HepG2 (cell line): ENCODE measurements at regions not wholly inside any gene's neighbourhood (a gene's known extent, or its start where the extent isn't known, plus 50 kb on each side); places are given as distances from the start of the nearest gene placed in this dataset.

Experiments
- ATAC-seq: fragments of 200-7000 bp; cut with Tn5 transposase; 3 replicates; pipeline ENCODE4 v1.9.1; 2020; ENCODE audit warnings: mild to moderate bottlenecking, moderate library complexity
- BruUV-seq: library from RNA; stranded (reverse); fragments of 400-500 nt; replicated peaks from 2 replicates; lab custom pipeline; 2021; lab: Mats Ljungman, UMichigan
- CTCF ChIA-PET: fragments of 300-600 bp; formaldehyde crosslinking; extraction: SDS; loops from one replicate; lab custom pipeline; 2021; ENCODE audit warnings: low total read pairs, inconsistent platforms, low intra/inter-chr PET ratio; lab: Yijun Ruan, JAX
- POLR2A ChIA-PET: fragments of 350-600 bp; sonication (Branson Sonifier 250); formaldehyde crosslinking; loops from one replicate; lab custom pipeline; 2020; ENCODE audit warnings: antibody characterized with exemption, inconsistent platforms; lab: Yijun Ruan, JAX
- DNase-seq: peaks from one replicate; pipeline ENCODE4 v3.0.0-alpha.2; 2015; ENCODE audit warnings: low spot score
- FAIRE-seq: peaks from 3 replicates; lab custom pipeline; 2011; peaks lifted over from hg19 to GRCh38; lab: Jason Lieb, UNC
- H2AFZ ChIP-seq: one replicate; pipeline ENCODE4 v1.6.1; 2011; ENCODE audit warnings: low read length, inconsistent platforms
- H3K27ac ChIP-seq: fragments of 300-600 bp; 3 replicates; pipeline ENCODE4 v1.8.0; 2011; ENCODE audit warnings: mixed run types, mild to moderate bottlenecking, mixed read lengths, low read length, inconsistent platforms; ENCODE audit not compliant: insufficient read depth; ENCODE audit errors: extremely low read length
- H3K27me3 ChIP-seq, 2 experiments: fragments of 200-600 bp in 1 of 2; 2 replicates in 1 of 2; 3 replicates in 1 of 2; pipeline versions ENCODE4 v1.6.0 to v1.8.0; 2011; ENCODE audit warnings: low read length in 2 of 2, mild to moderate bottlenecking in 2 of 2, moderate library complexity in 2 of 2, inconsistent platforms in 1 of 2; ENCODE audit not compliant: insufficient read depth in 2 of 2, control insufficient read depth in 1 of 2
- H3K36me3 ChIP-seq, 2 experiments: fragments of 200-600 bp in 1 of 2; replicated peaks in 1 of 2; 2 replicates in 1 of 2; 3 replicates in 1 of 2; pipeline versions ENCODE4 v1.5.1 to v1.8.0; 2011; ENCODE audit warnings: low read length in 2 of 2, inconsistent platforms in 1 of 2; ENCODE audit not compliant: insufficient read depth in 2 of 2, control insufficient read depth in 1 of 2
- H3K4me1 ChIP-seq: 2 replicates; pipeline ENCODE4 v1.5.1; 2012; ENCODE audit warnings: low read length, inconsistent platforms; ENCODE audit not compliant: insufficient read depth
- H3K4me2 ChIP-seq: 2 replicates; pipeline ENCODE4 v1.6.0; 2011; ENCODE audit warnings: low read depth, low read length, inconsistent platforms
- H3K4me3 ChIP-seq, 3 experiments: fragments of 200-600 bp in 1 of 3; sonication (generic), shearing (Covaris generic) in 1 of 3; replicated peaks in 1 of 3; 2 replicates each; pipeline ENCODE4 v1.5.1; 2011 to 2016; ENCODE audit warnings: low read length in 3 of 3, inconsistent platforms in 2 of 3, low read depth in 2 of 3, mild to moderate bottlenecking in 2 of 3, control low read depth in 1 of 3, mixed read lengths in 1 of 3; ENCODE audit not compliant: insufficient read depth in 1 of 3
- H3K79me2 ChIP-seq: one replicate; pipeline ENCODE4 v1.6.1; 2011; ENCODE audit warnings: low read length, inconsistent platforms; ENCODE audit not compliant: insufficient read depth
- H3K9ac ChIP-seq: 2 replicates; pipeline ENCODE4 v1.6.0; 2011; ENCODE audit warnings: mild to moderate bottlenecking, low read depth, low read length, inconsistent platforms; ENCODE audit not compliant: insufficient read depth
- H3K9me3 ChIP-seq: 2 replicates; pipeline ENCODE4 v1.5.1; 2012; ENCODE audit warnings: mild to moderate bottlenecking, low read length
- H4K20me1 ChIP-seq: 2 replicates; pipeline ENCODE4 v1.6.0; 2011; ENCODE audit warnings: inconsistent platforms, mild to moderate bottlenecking, low read length, moderate library complexity; ENCODE audit not compliant: insufficient read depth
- ATF1 ChIP-seq: IDR thresholded peaks from 2 replicates; pipeline ENCODE4 v1.6.1; 2016; ENCODE audit warnings: mild to moderate bottlenecking, control low read depth
- ETV6 ChIP-seq: sonication (generic); formaldehyde crosslinking; conservative IDR thresholded peaks from 2 replicates; pipeline ENCODE4 v1.4.0; 2020; ENCODE audit warnings: missing genetic modification reagents
- HHEX ChIP-seq: IDR thresholded peaks from 2 replicates; pipeline ENCODE4 v1.6.1; 2016; ENCODE audit warnings: control low read depth
- ISX ChIP-seq: sonication (generic); formaldehyde crosslinking; conservative IDR thresholded peaks from 2 replicates; pipeline ENCODE4 v1.5.0; 2020; ENCODE audit warnings: missing genetic modification reagents
- MZF1 ChIP-seq: sonication (generic); formaldehyde crosslinking; IDR thresholded peaks from 2 replicates; pipeline ENCODE4 v1.8.1; 2023; ENCODE audit warnings: mild to moderate bottlenecking, missing genetic modification reagents, borderline replicate concordance
- SMAD3 ChIP-seq: sonication (generic); formaldehyde crosslinking; IDR thresholded peaks from 2 replicates; pipeline ENCODE4 v1.4.0; 2020; ENCODE audit warnings: missing genetic modification reagents
- ZNF446 ChIP-seq: sonication (generic); formaldehyde crosslinking; IDR thresholded peaks from 2 replicates; pipeline ENCODE4 v1.5.0; 2020; ENCODE audit warnings: mild to moderate bottlenecking, missing genetic modification reagents
- ZNF468 ChIP-seq: sonication (generic); formaldehyde crosslinking; IDR thresholded peaks from 2 replicates; pipeline ENCODE4 v1.8.0; 2022; ENCODE audit warnings: mild to moderate bottlenecking, moderate library complexity, missing genetic modification reagents
- WGBS: methylation state at CpG from one replicate; pipeline ENCODE4 v1.1.6; 2017; ENCODE audit warnings: low lambda C conversion rate; 5-methylcytosine and 5-hydroxymethylcytosine counted together
- in situ Hi-C: cut with HindIII; loops from 2 replicates; pipeline ENCODE4 v1.10.0; 2017; ENCODE audit warnings: low pct_unique_long_range_greater_than_20kb; ENCODE audit not compliant: extremely low pct_ligation_motif_present
- intact Hi-C: fragments of 100-400 bp; cut with micrococcal nuclease; formaldehyde crosslinking; loops from one replicate; pipeline ENCODE4 v1.10.0; 2022; ENCODE audit not compliant: unreplicated experiment
- TF ChIP-seq, protein P1 (sequence below): sonication (generic); formaldehyde crosslinking; IDR thresholded peaks from 2 replicates; pipeline ENCODE4 v1.4.0; 2020; ENCODE audit warnings: missing genetic modification reagents
- TF ChIP-seq, protein P2 (sequence below): sonication (generic); formaldehyde crosslinking; IDR thresholded peaks from 2 replicates; pipeline ENCODE4 v1.9.0; 2021; ENCODE audit warnings: missing genetic modification reagents, mild to moderate bottlenecking, borderline replicate concordance
- TF ChIP-seq, protein P3 (sequence below): sonication (generic); formaldehyde crosslinking; IDR thresholded peaks from 2 replicates; pipeline ENCODE4 v1.5.0; 2020; ENCODE audit warnings: missing genetic modification reagents
- TF ChIP-seq, protein P4 (sequence below): sonication (generic); formaldehyde crosslinking; IDR thresholded peaks from 2 replicates; pipeline ENCODE4 v1.8.1; 2022; ENCODE audit warnings: low read depth, mild to moderate bottlenecking, missing genetic modification reagents
- TF ChIP-seq, protein P5 (sequence below): sonication (generic); formaldehyde crosslinking; IDR thresholded peaks from 2 replicates; pipeline ENCODE4 v1.8.0; 2022; ENCODE audit warnings: mild to moderate bottlenecking, missing genetic modification reagents, borderline replicate concordance
- TF ChIP-seq, protein P6 (sequence below): sonication (generic); formaldehyde crosslinking; IDR thresholded peaks from 2 replicates; pipeline ENCODE4 v1.9.0; 2021; ENCODE audit warnings: missing genetic modification reagents, borderline replicate concordance

DNA sequence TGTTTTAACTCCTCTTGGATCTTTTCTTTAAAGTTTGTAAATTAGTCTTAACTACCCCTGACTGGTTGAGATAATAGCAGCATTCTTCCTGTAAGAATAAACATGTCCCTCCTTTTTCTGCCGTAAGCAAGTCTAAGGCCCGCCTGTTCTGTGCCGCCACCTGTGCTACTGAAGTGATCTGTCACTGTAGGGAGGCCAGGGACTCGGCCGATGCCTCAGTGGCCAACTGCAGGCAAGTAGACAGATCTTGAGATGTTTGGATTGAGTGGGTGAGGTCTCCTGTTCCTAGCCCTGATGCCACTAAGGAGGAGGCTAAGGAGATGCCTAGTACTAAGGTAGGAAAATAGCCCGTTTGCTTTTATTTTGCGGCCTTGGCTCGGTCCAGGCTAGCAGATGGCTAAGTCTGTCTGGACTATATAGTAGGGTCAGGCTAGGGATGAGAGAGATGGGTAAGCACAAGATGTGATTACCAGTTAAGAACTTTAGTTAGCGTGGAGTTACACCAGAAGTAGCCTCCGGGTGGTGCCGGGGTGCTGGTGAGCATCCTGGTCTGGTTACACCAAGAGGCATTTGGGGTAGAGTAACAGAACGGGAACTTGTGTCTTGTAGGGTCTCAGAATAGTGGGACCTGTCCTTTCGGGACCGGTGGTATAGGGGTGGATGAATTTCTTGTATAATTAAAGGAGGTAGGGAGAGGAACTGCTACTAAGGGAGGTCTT, 584.2 kb downstream of the SUCLG1 start:
- H3K79me2 ChIP-seq: no peaks in the 10 kb centered on the region
- H3K27me3 ChIP-seq: no peaks in the 10 kb centered on the region
- no peak overlapping the region for H2AFZ ChIP-seq
- H3K9me3 ChIP-seq: peaks cover 77% of the 10 kb centered on the region
- intact Hi-C loops: no loop called here
- POLR2A ChIA-PET: no interaction called here
- H3K36me3 ChIP-seq: no peaks in the 10 kb centered on the region; a peak in 1 of 5 replicates
- no peak for DNase-seq
- H3K9ac ChIP-seq: no peak overlapping the region
- no peak for FAIRE-seq
- no peak for ATAC-seq
- no peak overlapping the region for H3K4me2 ChIP-seq
- H3K4me1 ChIP-seq: no peaks in the 10 kb centered on the region
- no peak overlapping the region for H3K4me3 ChIP-seq
- 50% methylated on average over 14 of the region's 14 CpGs for WGBS
- CTCF ChIA-PET: no interaction called here
- H3K27ac ChIP-seq: no peak overlapping the region
- H4K20me1 ChIP-seq: no peaks in the 10 kb centered on the region
- in situ Hi-C loops: no loop called here
- BruUV-seq: no TSS peak
- TF ChIP-seq SMAD3 (CRISPR knock-in tag) (no peak), MZF1 (CRISPR knock-in tag) (no peak), ATF1 (no peak), ZNF446 (no peak), HHEX (CRISPR knock-in tag) (no peak), ISX (CRISPR knock-in tag) (no peak), ZNF468 (CRISPR knock-in tag) (no peak), ETV6 (CRISPR knock-in tag) (no peak)
- TF ChIP-seq, protein P1, sequence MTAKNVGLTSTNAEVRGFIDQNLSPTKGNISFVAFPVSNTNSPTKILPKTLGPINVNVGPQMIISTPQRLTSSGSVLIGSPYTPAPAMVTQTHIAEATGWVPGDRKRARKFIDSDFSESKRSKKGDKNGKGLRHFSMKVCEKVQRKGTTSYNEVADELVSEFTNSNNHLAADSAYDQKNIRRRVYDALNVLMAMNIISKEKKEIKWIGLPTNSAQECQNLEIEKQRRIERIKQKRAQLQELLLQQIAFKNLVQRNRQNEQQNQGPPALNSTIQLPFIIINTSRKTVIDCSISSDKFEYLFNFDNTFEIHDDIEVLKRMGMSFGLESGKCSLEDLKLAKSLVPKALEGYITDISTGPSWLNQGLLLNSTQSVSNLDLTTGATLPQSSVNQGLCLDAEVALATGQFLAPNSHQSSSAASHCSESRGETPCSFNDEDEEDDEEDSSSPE (CRISPR knock-in tag): no peak
- TF ChIP-seq, protein P2, sequence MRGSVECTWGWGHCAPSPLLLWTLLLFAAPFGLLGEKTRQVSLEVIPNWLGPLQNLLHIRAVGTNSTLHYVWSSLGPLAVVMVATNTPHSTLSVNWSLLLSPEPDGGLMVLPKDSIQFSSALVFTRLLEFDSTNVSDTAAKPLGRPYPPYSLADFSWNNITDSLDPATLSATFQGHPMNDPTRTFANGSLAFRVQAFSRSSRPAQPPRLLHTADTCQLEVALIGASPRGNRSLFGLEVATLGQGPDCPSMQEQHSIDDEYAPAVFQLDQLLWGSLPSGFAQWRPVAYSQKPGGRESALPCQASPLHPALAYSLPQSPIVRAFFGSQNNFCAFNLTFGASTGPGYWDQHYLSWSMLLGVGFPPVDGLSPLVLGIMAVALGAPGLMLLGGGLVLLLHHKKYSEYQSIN (CRISPR knock-in tag): no peak
- TF ChIP-seq, protein P3, sequence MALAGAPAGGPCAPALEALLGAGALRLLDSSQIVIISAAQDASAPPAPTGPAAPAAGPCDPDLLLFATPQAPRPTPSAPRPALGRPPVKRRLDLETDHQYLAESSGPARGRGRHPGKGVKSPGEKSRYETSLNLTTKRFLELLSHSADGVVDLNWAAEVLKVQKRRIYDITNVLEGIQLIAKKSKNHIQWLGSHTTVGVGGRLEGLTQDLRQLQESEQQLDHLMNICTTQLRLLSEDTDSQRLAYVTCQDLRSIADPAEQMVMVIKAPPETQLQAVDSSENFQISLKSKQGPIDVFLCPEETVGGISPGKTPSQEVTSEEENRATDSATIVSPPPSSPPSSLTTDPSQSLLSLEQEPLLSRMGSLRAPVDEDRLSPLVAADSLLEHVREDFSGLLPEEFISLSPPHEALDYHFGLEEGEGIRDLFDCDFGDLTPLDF (CRISPR knock-in tag): no peak
- TF ChIP-seq, protein P4, sequence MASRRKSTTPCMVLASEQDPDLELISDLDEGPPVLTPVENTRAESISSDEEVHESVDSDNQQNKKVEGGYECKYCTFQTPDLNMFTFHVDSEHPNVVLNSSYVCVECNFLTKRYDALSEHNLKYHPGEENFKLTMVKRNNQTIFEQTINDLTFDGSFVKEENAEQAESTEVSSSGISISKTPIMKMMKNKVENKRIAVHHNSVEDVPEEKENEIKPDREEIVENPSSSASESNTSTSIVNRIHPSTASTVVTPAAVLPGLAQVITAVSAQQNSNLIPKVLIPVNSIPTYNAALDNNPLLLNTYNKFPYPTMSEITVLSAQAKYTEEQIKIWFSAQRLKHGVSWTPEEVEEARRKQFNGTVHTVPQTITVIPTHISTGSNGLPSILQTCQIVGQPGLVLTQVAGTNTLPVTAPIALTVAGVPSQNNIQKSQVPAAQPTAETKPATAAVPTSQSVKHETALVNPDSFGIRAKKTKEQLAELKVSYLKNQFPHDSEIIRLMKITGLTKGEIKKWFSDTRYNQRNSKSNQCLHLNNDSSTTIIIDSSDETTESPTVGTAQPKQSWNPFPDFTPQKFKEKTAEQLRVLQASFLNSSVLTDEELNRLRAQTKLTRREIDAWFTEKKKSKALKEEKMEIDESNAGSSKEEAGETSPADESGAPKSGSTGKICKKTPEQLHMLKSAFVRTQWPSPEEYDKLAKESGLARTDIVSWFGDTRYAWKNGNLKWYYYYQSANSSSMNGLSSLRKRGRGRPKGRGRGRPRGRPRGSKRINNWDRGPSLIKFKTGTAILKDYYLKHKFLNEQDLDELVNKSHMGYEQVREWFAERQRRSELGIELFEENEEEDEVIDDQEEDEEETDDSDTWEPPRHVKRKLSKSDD (CRISPR knock-in tag): no peak
- TF ChIP-seq, protein P5, sequence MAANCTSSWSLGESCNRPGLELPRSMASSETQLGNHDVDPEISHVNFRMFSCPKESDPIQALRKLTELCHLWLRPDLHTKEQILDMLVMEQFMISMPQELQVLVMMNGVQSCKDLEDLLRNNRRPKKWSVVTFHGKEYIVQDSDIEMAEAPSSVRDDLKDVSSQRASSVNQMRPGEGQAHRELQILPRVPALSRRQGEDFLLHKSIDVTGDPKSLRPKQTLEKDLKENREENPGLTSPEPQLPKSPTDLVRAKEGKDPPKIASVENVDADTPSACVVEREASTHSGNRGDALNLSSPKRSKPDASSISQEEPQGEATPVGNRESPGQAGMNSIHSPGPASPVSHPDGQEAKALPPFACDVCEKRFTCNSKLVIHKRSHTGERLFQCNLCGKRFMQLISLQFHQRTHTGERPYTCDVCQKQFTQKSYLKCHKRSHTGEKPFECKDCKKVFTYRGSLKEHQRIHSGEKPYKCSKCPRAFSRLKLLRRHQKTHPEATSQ (CRISPR knock-in tag): no peak
- TF ChIP-seq, protein P6, sequence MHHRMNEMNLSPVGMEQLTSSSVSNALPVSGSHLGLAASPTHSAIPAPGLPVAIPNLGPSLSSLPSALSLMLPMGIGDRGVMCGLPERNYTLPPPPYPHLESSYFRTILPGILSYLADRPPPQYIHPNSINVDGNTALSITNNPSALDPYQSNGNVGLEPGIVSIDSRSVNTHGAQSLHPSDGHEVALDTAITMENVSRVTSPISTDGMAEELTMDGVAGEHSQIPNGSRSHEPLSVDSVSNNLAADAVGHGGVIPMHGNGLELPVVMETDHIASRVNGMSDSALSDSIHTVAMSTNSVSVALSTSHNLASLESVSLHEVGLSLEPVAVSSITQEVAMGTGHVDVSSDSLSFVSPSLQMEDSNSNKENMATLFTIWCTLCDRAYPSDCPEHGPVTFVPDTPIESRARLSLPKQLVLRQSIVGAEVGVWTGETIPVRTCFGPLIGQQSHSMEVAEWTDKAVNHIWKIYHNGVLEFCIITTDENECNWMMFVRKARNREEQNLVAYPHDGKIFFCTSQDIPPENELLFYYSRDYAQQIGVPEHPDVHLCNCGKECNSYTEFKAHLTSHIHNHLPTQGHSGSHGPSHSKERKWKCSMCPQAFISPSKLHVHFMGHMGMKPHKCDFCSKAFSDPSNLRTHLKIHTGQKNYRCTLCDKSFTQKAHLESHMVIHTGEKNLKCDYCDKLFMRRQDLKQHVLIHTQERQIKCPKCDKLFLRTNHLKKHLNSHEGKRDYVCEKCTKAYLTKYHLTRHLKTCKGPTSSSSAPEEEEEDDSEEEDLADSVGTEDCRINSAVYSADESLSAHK (CRISPR knock-in tag): no peak
